Loucy (cell line): ENCODE measurements at regions not wholly inside any gene's neighbourhood (a gene's known extent, or its start where the extent isn't known, plus 50 kb on each side); places are given as distances from the start of the nearest gene placed in this dataset.
"Not testable (repeated sequence)": the region's sequence is repeated elsewhere in the genome, so short reads cannot be mapped to it uniquely, and the experiment has no call there.

Experiments used
- H2AFZ ChIP-seq: fragments of 200-600 bp; sonication (generic); 2 replicates; pipeline ENCODE4 v1.6.0; 2016; ENCODE audit warnings: antibody characterized with exemption, mild to moderate bottlenecking, low read length, moderate library complexity
- H3F3A ChIP-seq: fragments of 200-600 bp; 2 replicates; pipeline ENCODE4 v1.6.0; 2016; ENCODE audit warnings: antibody characterized with exemption, low read depth, mild to moderate bottlenecking
- H3K27me3 ChIP-seq: fragments of 200-600 bp; sonication (generic); 2 replicates; pipeline ENCODE4 v1.6.1; 2014; ENCODE audit warnings: low read length, mild to moderate bottlenecking; ENCODE audit not compliant: insufficient read depth, poor library complexity, severe bottlenecking
- H3K36me3 ChIP-seq: fragments of 200-600 bp; sonication (generic); 2 replicates; pipeline ENCODE4 v1.6.1; 2016; ENCODE audit warnings: low read length; ENCODE audit not compliant: insufficient read depth
- H3K4me1 ChIP-seq: fragments of 200-600 bp; sonication (generic); 2 replicates; pipeline ENCODE4 v1.5.1; 2014; ENCODE audit warnings: low read length, mild to moderate bottlenecking; ENCODE audit not compliant: insufficient read depth, poor library complexity, severe bottlenecking
- H3K4me2 ChIP-seq: fragments of 200-600 bp; sonication (generic); 2 replicates; pipeline ENCODE4 v1.6.0; 2014; ENCODE audit warnings: antibody characterized with exemption, low read length, low read depth, mild to moderate bottlenecking; ENCODE audit not compliant: poor library complexity, severe bottlenecking
- H3K4me3 ChIP-seq: fragments of 200-600 bp; sonication (generic); 2 replicates; pipeline ENCODE4 v1.5.1; 2014; ENCODE audit warnings: low read length, mild to moderate bottlenecking, mixed read lengths; ENCODE audit not compliant: poor library complexity, severe bottlenecking
- H3K79me2 ChIP-seq: fragments of 200-600 bp; sonication (generic); 2 replicates; pipeline ENCODE4 v1.6.1; 2014; ENCODE audit warnings: low read length; ENCODE audit not compliant: insufficient read depth
- H3K9ac ChIP-seq: fragments of 200-600 bp; sonication (generic); 2 replicates; pipeline ENCODE4 v1.6.0; 2014; ENCODE audit warnings: mild to moderate bottlenecking, low read depth, low read length, moderate library complexity; ENCODE audit not compliant: poor library complexity, severe bottlenecking
- H3K9me2 ChIP-seq: fragments of 200-600 bp; sonication (generic); replicated peaks from 2 replicates; pipeline ENCODE4 v1.6.1; 2016; ENCODE audit warnings: low read depth, low read length, mixed read lengths
- H3K9me3 ChIP-seq: fragments of 200-600 bp; sonication (generic); 2 replicates; pipeline ENCODE4 v1.6.1; 2014; ENCODE audit warnings: mild to moderate bottlenecking, antibody characterized with exemption, low read length, low read depth; ENCODE audit not compliant: insufficient read depth
- H4K20me1 ChIP-seq: fragments of 200-600 bp; sonication (generic); 2 replicates; pipeline ENCODE4 v1.6.0; 2014; ENCODE audit warnings: antibody characterized with exemption, low read length, mild to moderate bottlenecking; ENCODE audit not compliant: insufficient read depth, poor library complexity, severe bottlenecking
- CTCF ChIP-seq: fragments of 200-600 bp; sonication (generic); conservative IDR thresholded peaks from 2 replicates; pipeline ENCODE4 v1.5.1; 2014; ENCODE audit warnings: mild to moderate bottlenecking, antibody characterized with exemption, low read length
- EZH2phosphoT487 ChIP-seq: fragments of 200-600 bp; IDR thresholded peaks from 2 replicates; pipeline ENCODE4 v1.6.1; 2018; ENCODE audit warnings: antibody characterized with exemption, mild to moderate bottlenecking, moderate library complexity, borderline replicate concordance

GRCh38 chr12:54719691-54720090 is 71.5 kb upstream of the DCD start:
- Histone ChIP-seq H3K36me3 (no peaks in the 10 kb centered on the region), H3K27me3 (no peaks in the 10 kb centered on the region), H4K20me1 (no peaks in the 10 kb centered on the region), H3K4me2 (no peak overlapping the region), H2AFZ (no peak overlapping the region), H3K9me2 (no peaks in the 10 kb centered on the region), H3K9me3 (no peaks in the 10 kb centered on the region), H3F3A (no peaks in the 10 kb centered on the region), H3K4me1 (peaks cover 8% of the 10 kb centered on the region), H3K79me2 (no peaks in the 10 kb centered on the region), H3K9ac (no peak overlapping the region), H3K4me3 (no peak overlapping the region)
- TF ChIP-seq CTCF (no peak), EZH2phosphoT487 (no peak)

- Histone ChIP-seq H3K9me2 (no peaks in the 10 kb centered on the region), H3K4me1 (peaks cover under 1% of the 10 kb centered on the region), H3F3A (no peaks in the 10 kb centered on the region), H3K79me2 (no peaks in the 10 kb centered on the region), H4K20me1 (no peaks in the 10 kb centered on the region), H3K27me3 (no peaks in the 10 kb centered on the region), H3K36me3 (no peaks in the 10 kb centered on the region), H3K4me3 (no peak overlapping the region), H2AFZ (no peak overlapping the region), H3K9me3 (no peaks in the 10 kb centered on the region), H3K4me2 (no peak overlapping the region), H3K9ac (no peak overlapping the region)
- no peak for TF ChIP-seq CTCF
- no peak for TF ChIP-seq EZH2phosphoT487
Measured at GRCh38 chr12:54716261-54716660, 68.1 kb upstream of the DCD start.

- not testable (repeated sequence) for H3K9ac ChIP-seq, H3K27me3 ChIP-seq, H2AFZ ChIP-seq, H3K79me2 ChIP-seq, H3F3A ChIP-seq, H3K9me2 ChIP-seq, H3K36me3 ChIP-seq, H3K4me3 ChIP-seq, H3K4me1 ChIP-seq, H3K9me3 ChIP-seq, H3K4me2 ChIP-seq, H4K20me1 ChIP-seq
Measured at GRCh38 chr12:54713876-54714275, 65.7 kb upstream of the DCD start.

- TF ChIP-seq EZH2phosphoT487 (no peak), CTCF (no peak)
- H3K79me2 ChIP-seq: no peaks in the 10 kb centered on the region
Measured at GRCh38 chr12:54711669-54712068, 63.5 kb upstream of the DCD start.

More at GRCh38 chr12:54711669-54712068, 63.5 kb upstream of the DCD start:
- Histone ChIP-seq H3K36me3 (no peaks in the 10 kb centered on the region), H3K4me2 (no peak overlapping the region), H3K4me3 (no peak overlapping the region), H3K4me1 (no peaks in the 10 kb centered on the region), H3K9ac (no peak overlapping the region), H4K20me1 (no peaks in the 10 kb centered on the region), H3K9me2 (no peaks in the 10 kb centered on the region), H3K27me3 (no peaks in the 10 kb centered on the region), H2AFZ (no peak overlapping the region), H3K9me3 (no peaks in the 10 kb centered on the region), H3F3A (no peaks in the 10 kb centered on the region)
